Choroid plexus epithelial cell (primary cell): ENCODE measurements at regions not wholly inside any gene's neighbourhood (a gene's known extent, or its start where the extent isn't known, plus 50 kb on each side); places are given as distances from the start of the nearest gene placed in this dataset.
A peak's percentile ranks its signal among the peaks of the same experiment; 100 is the strongest.

ENCODE experiments used
- DNase-seq: peaks from one replicate; pipeline ENCODE4 v3.0.0-alpha.2; 2010; ENCODE audit warnings: low read depth
- H3K4me3 ChIP-seq: 2 replicates; pipeline ENCODE4 v1.5.1; 2011; ENCODE audit warnings: low read depth, mild to moderate bottlenecking, control low read depth, low read length, moderate library complexity
- CTCF ChIP-seq: conservative IDR thresholded peaks from 2 replicates; pipeline ENCODE4 v1.5.1; 2011; ENCODE audit warnings: low read depth, mild to moderate bottlenecking, control low read depth, inconsistent platforms, low read length, moderate library complexity

- H3K4me3 ChIP-seq: no peak overlapping the region
- DNase-seq: no peak
- no peak for TF ChIP-seq CTCF
Measured at GRCh38 chr6:121020656-121021055, 313.6 kb downstream of the TBC1D32 start.

- H3K4me3 ChIP-seq: no peak overlapping the region
- peak; percentile 7 for DNase-seq
- no peak for TF ChIP-seq CTCF
Measured at GRCh38 chr6:121008553-121008952, 325.7 kb downstream of the TBC1D32 start.

- no peak for TF ChIP-seq CTCF
- DNase-seq: no peak
- H3K4me3 ChIP-seq: no peak overlapping the region
Measured at GRCh38 chr6:121006024-121006423, 328.3 kb downstream of the TBC1D32 start.

GRCh38 chr6:121000381-121000780, 333.9 kb downstream of the TBC1D32 start:
- no peak for TF ChIP-seq CTCF
- DNase-seq: no peak

GRCh38 chr6:120996340-120996739, 337.9 kb downstream of the TBC1D32 start:
- TF ChIP-seq CTCF: no peak
- no peak for DNase-seq
- H3K4me3 ChIP-seq: no peak overlapping the region

More at GRCh38 chr6:121000381-121000780, 333.9 kb downstream of the TBC1D32 start:
- no peak overlapping the region for H3K4me3 ChIP-seq

GRCh38 chr6:120994573-120994967, 339.7 kb downstream of the TBC1D32 start:
- TF ChIP-seq CTCF: no peak
- no peak for DNase-seq
- no peak overlapping the region for H3K4me3 ChIP-seq

GRCh38 chr6:120993929-120994572, 340.2 kb downstream of the TBC1D32 start:
- H3K4me3 ChIP-seq: no peak overlapping the region
- no peak for TF ChIP-seq CTCF
- no peak for DNase-seq
